ENCODE measurements at regions not wholly inside any gene's neighbourhood (a gene's known extent, or its start where the extent isn't known, plus 50 kb on each side); places are given as distances from the start of the nearest gene placed in this dataset.
A peak's percentile ranks its signal among the peaks of the same experiment; 100 is the strongest.
"Not testable (repeated sequence)": the region's sequence is repeated elsewhere in the genome, so short reads cannot be mapped to it uniquely, and the experiment has no call there.

DNA sequence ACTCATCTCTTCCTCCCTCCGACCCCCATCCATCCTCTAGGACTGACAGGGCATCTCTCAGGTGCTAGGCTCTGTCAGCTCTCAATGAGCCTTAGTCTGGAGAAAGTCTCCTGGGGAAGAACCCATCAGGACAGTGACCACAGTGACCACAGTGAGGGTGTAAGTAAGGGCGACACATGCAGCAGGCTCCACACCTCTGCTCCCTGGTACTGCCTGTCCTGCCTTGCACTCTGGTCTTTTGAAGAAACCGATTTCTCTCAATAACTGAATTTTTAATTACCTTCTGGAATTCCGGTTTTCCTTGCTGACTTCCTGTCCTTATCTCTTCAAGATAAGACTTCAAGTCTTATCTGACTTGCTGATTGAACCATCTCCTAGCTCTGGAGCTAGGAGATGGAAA is 190.2 kb downstream of the ACTR3B start:
- DNase-seq (ENCODE audit: low read depth, low spot score) = no peak
- TF ChIP-seq YY1 (IDR thresholded peaks at IDR 0.05; ENCODE audit: insufficient read depth, insufficient read length) (no peak), SUZ12 (IDR thresholded peaks at IDR 0.05; ENCODE audit: extremely low read depth, insufficient read depth, insufficient read length) (no peak), ZNF274 (IDR thresholded peaks at IDR 0.05; ENCODE audit: low read depth, low read length) (no peak)
- no peaks in the 10 kb centered on the region for H3K4me1 ChIP-seq (ENCODE audit: insufficient read depth, insufficient read length)

DNA sequence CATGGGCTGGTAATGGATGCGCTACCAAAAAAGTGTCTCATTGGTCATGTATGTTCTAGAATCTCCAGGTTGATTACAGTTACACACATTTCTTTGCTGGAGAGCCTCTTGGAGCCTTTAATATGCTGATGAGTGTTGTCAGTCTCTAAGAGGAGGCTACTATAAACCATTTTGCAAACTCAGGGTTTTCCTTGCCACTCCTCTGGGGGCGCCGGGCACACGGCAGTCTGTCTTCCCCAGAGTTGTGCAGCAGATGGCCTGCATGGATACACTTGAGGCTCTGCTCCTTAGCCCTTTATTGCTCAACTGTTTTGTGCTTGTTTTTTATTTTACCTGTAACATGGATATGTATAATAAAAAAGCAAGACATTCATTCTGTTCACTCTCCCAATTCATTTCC is 196.5 kb downstream of the ACTR3B start:
- no peak for DNase-seq (ENCODE audit: low read depth, low spot score)
- no peaks in the 10 kb centered on the region for H3K9me3 ChIP-seq (ENCODE audit: insufficient read depth, low read length)
- H3K4me1 ChIP-seq (ENCODE audit: insufficient read depth, insufficient read length) = peaks cover 3% of the 10 kb centered on the region
- H3K4me3 ChIP-seq (ENCODE audit: insufficient read length, low read depth) = no peak overlapping the region
- TF ChIP-seq ZNF274 (IDR thresholded peaks at IDR 0.05; ENCODE audit: low read depth, low read length) (no peak), YY1 (IDR thresholded peaks at IDR 0.05; ENCODE audit: insufficient read depth, insufficient read length) (no peak), SUZ12 (IDR thresholded peaks at IDR 0.05; ENCODE audit: extremely low read depth, insufficient read depth, insufficient read length) (no peak)
- no peak overlapping the region for H3K9ac ChIP-seq (ENCODE audit: insufficient read length, low read depth)
- no peaks in the 10 kb centered on the region for H3K27me3 ChIP-seq (ENCODE audit: insufficient read depth, insufficient read length)
- H3K36me3 ChIP-seq (ENCODE audit: insufficient read depth, insufficient read length, low read length) = no peaks in the 10 kb centered on the region

More for the DNA sequence above, 190.2 kb downstream of the ACTR3B start:
- no peaks in the 10 kb centered on the region for H3K36me3 ChIP-seq (ENCODE audit: insufficient read depth, insufficient read length, low read length)
- H3K9ac ChIP-seq (ENCODE audit: insufficient read length, low read depth) = no peak overlapping the region
- H3K4me3 ChIP-seq (ENCODE audit: insufficient read length, low read depth) = no peak overlapping the region
- no peaks in the 10 kb centered on the region for H3K27me3 ChIP-seq (ENCODE audit: insufficient read depth, insufficient read length)
- H3K9me3 ChIP-seq (ENCODE audit: insufficient read depth, low read length) = no peaks in the 10 kb centered on the region

GRCh38 chr7:152959610-152960009 is 200.1 kb downstream of the ACTR3B start:
- Histone ChIP-seq H3K9me3 (ENCODE audit: insufficient read depth, low read length) (no peaks in the 10 kb centered on the region; the same call in 1 of the 2 replicates), H3K4me1 (ENCODE audit: insufficient read depth, insufficient read length) (peaks cover 3% of the 10 kb centered on the region), H3K36me3 (ENCODE audit: insufficient read depth, insufficient read length, low read length) (no peaks in the 10 kb centered on the region), H3K27me3 (ENCODE audit: insufficient read depth, insufficient read length) (no peaks in the 10 kb centered on the region), H3K9ac (ENCODE audit: insufficient read length, low read depth) (no peak overlapping the region), H3K4me3 (ENCODE audit: insufficient read length, low read depth) (no peak overlapping the region)
- DNase-seq (ENCODE audit: low read depth, low spot score) = no peak
- TF ChIP-seq ZNF274 (IDR thresholded peaks at IDR 0.05; ENCODE audit: low read depth, low read length) (no peak), YY1 (IDR thresholded peaks at IDR 0.05; ENCODE audit: insufficient read depth, insufficient read length) (no peak), SUZ12 (IDR thresholded peaks at IDR 0.05; ENCODE audit: extremely low read depth, insufficient read depth, insufficient read length) (no peak)

DNA sequence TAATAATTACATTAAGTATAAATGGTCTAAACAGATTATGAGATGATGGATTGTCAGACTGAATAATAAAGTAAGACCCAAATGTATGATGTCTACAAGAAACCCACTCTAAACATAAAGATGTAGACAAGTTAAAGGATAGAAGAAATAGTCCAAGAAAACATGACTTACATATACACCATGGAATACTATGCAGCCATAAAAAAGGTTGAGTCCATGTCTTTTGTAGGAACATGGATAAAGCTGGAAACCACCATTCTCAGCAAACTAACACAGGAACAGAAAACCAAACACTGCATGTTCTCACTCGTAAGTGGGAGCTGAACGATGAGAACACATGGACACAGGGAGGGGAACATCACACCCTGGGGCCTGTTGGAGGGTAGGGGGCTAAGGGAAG is 202.2 kb downstream of the ACTR3B start:
- not testable (repeated sequence) for DNase-seq (ENCODE audit: low read depth, low spot score); H3K4me1 ChIP-seq (ENCODE audit: insufficient read depth, insufficient read length); H3K9me3 ChIP-seq (ENCODE audit: insufficient read depth, low read length); H3K9ac ChIP-seq (ENCODE audit: insufficient read length, low read depth); H3K4me3 ChIP-seq (ENCODE audit: insufficient read length, low read depth); H3K27me3 ChIP-seq (ENCODE audit: insufficient read depth, insufficient read length); H3K36me3 ChIP-seq (ENCODE audit: insufficient read depth, insufficient read length, low read length)

GRCh38 chr7:152966189-152966588 is 206.6 kb downstream of the ACTR3B start:
- Histone ChIP-seq H3K27me3 (ENCODE audit: insufficient read depth, insufficient read length) (no peaks in the 10 kb centered on the region), H3K9me3 (ENCODE audit: insufficient read depth, low read length) (peaks cover 18% of the 10 kb centered on the region)
- TF ChIP-seq YY1 (IDR thresholded peaks at IDR 0.05; ENCODE audit: insufficient read depth, insufficient read length) (no peak), ZNF274 (IDR thresholded peaks at IDR 0.05; ENCODE audit: low read depth, low read length) (no peak), SUZ12 (IDR thresholded peaks at IDR 0.05; ENCODE audit: extremely low read depth, insufficient read depth, insufficient read length) (no peak)

DNA sequence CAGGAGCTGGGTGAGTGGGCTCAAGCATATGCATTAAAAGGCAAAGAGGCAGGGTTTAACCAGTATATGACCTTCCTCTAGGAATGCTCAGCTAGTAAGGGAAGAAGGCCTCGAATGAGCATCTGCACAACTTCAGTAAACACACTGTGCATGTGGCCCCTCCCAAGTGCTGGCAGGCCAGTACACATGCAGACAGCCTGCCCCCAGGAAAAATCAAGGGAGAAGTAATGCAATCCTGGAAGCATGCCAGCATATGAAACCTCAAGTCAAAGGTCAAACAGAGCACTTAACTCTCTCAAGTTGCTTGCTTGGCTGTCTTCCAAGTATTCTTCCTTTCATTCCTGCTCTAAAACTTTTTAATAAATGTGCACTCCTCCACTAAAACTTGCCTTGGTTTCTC is 208.4 kb downstream of the ACTR3B start:
- DNase-seq (ENCODE audit: low read depth, low spot score) = no peak
- H3K4me3 ChIP-seq (ENCODE audit: insufficient read length, low read depth) = no peak overlapping the region

More at GRCh38 chr7:152966189-152966588, 206.6 kb downstream of the ACTR3B start:
- Histone ChIP-seq H3K36me3 (ENCODE audit: insufficient read depth, insufficient read length, low read length) (no peaks in the 10 kb centered on the region), H3K4me1 (ENCODE audit: insufficient read depth, insufficient read length) (no peaks in the 10 kb centered on the region), H3K4me3 (ENCODE audit: insufficient read length, low read depth) (no peak overlapping the region), H3K9ac (ENCODE audit: insufficient read length, low read depth) (no peak overlapping the region)
- DNase-seq (ENCODE audit: low read depth, low spot score) = no peak

DNA sequence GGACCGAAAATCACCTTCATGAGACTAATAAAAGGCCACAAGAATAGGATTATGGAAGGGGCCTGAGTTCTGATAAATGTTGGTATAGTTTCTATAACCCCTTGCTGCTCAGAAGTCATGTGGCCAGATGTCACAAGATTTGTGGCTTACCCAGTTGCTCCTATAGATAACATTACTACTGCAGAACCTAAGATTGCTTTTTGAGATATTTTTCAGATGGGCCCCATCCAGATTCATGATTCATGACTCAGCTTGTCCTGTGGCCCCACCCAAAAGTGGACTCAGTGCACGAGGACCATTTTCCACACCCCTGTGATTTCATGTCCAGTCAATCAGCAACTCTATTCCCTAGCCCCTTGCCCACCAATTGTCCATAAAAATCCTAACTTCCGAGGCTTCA is 209.0 kb downstream of the ACTR3B start:
- no peak for TF ChIP-seq SUZ12 (IDR thresholded peaks at IDR 0.05; ENCODE audit: extremely low read depth, insufficient read depth, insufficient read length)
- no peak for TF ChIP-seq YY1 (IDR thresholded peaks at IDR 0.05; ENCODE audit: insufficient read depth, insufficient read length)
- no peak for TF ChIP-seq ZNF274 (IDR thresholded peaks at IDR 0.05; ENCODE audit: low read depth, low read length)
- Histone ChIP-seq H3K27me3 (ENCODE audit: insufficient read depth, insufficient read length) (peaks cover 3% of the 10 kb centered on the region), H3K4me3 (ENCODE audit: insufficient read length, low read depth) (no peak overlapping the region), H3K36me3 (ENCODE audit: insufficient read depth, insufficient read length, low read length) (no peaks in the 10 kb centered on the region), H3K4me1 (ENCODE audit: insufficient read depth, insufficient read length) (no peaks in the 10 kb centered on the region), H3K9ac (ENCODE audit: insufficient read length, low read depth) (no peak overlapping the region), H3K9me3 (ENCODE audit: insufficient read depth, low read length) (peaks cover 32% of the 10 kb centered on the region)
- DNase-seq (ENCODE audit: low read depth, low spot score) = no peak

More for the DNA sequence above, 208.4 kb downstream of the ACTR3B start:
- H3K9me3 ChIP-seq (ENCODE audit: insufficient read depth, low read length) = peaks cover 32% of the 10 kb centered on the region
- TF ChIP-seq ZNF274 (IDR thresholded peaks at IDR 0.05; ENCODE audit: low read depth, low read length) (no peak), YY1 (IDR thresholded peaks at IDR 0.05; ENCODE audit: insufficient read depth, insufficient read length) (no peak), SUZ12 (IDR thresholded peaks at IDR 0.05; ENCODE audit: extremely low read depth, insufficient read depth, insufficient read length) (no peak)
- H3K9ac ChIP-seq (ENCODE audit: insufficient read length, low read depth) = no peak overlapping the region
- no peaks in the 10 kb centered on the region for H3K36me3 ChIP-seq (ENCODE audit: insufficient read depth, insufficient read length, low read length)
- H3K27me3 ChIP-seq (ENCODE audit: insufficient read depth, insufficient read length) = peaks cover 3% of the 10 kb centered on the region
- H3K4me1 ChIP-seq (ENCODE audit: insufficient read depth, insufficient read length) = no peaks in the 10 kb centered on the region

DNA sequence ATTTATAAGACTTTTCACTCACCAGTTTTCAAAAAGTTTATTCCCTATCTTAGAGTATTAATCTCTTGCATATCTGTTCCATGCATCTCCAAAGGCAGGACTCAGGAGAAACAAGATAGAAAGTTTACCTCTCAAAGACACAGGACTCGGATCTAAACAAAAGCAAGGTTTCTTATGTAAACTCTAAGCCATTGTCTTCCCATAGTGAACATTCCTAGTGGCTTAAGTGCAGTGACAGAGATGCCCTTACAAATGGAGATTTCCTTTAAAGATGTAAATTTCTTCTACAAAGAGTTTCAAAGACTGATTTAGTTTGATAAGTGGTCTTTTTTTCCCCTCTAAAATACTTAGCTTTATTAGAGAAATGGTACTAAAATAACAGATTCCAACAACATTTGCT is 209.8 kb downstream of the ACTR3B start:
- H3K9ac ChIP-seq (ENCODE audit: insufficient read length, low read depth) = no peak overlapping the region
- no peaks in the 10 kb centered on the region for H3K4me1 ChIP-seq (ENCODE audit: insufficient read depth, insufficient read length)
- H3K27me3 ChIP-seq (ENCODE audit: insufficient read depth, insufficient read length) = peaks cover 3% of the 10 kb centered on the region
- DNase-seq (ENCODE audit: low read depth, low spot score) = peak; percentile 87
- no peak for TF ChIP-seq ZNF274 (IDR thresholded peaks at IDR 0.05; ENCODE audit: low read depth, low read length)
- no peak for TF ChIP-seq SUZ12 (IDR thresholded peaks at IDR 0.05; ENCODE audit: extremely low read depth, insufficient read depth, insufficient read length)
- TF ChIP-seq YY1 (IDR thresholded peaks at IDR 0.05; ENCODE audit: insufficient read depth, insufficient read length) = no peak
- H3K4me3 ChIP-seq (ENCODE audit: insufficient read length, low read depth) = no peak overlapping the region
- no peaks in the 10 kb centered on the region for H3K36me3 ChIP-seq (ENCODE audit: insufficient read depth, insufficient read length, low read length)
- peaks cover 32% of the 10 kb centered on the region for H3K9me3 ChIP-seq (ENCODE audit: insufficient read depth, low read length)

All from NT2/D1 (cell line).